H1 (cell line): ENCODE measurements at regions not wholly inside any gene's neighbourhood (a gene's known extent, or its start where the extent isn't known, plus 50 kb on each side); places are given as distances from the start of the nearest gene placed in this dataset.

Experiments
- CTBP2 ChIP-seq: IDR thresholded peaks from 2 replicates; pipeline ENCODE4 v1.7.0; 2011; ENCODE audit warnings: borderline replicate concordance, mild to moderate bottlenecking, moderate library complexity, mixed read lengths, low read length; ENCODE audit not compliant: insufficient read depth, insufficient read length
- RXRA ChIP-seq: IDR thresholded peaks from 2 replicates; pipeline ENCODE4 v1.6.1; 2011; ENCODE audit warnings: low read depth, mild to moderate bottlenecking, low read length, moderate library complexity; ENCODE audit not compliant: insufficient read depth
- SIX5 ChIP-seq: IDR thresholded peaks from 2 replicates; pipeline ENCODE4 v1.6.1; 2011; ENCODE audit warnings: mild to moderate bottlenecking, low read depth, low read length
- SUZ12 ChIP-seq: fragments of 200-600 bp; sonication (generic); IDR thresholded peaks from 2 replicates; pipeline ENCODE4 v1.6.1; 2012; ENCODE audit warnings: mild to moderate bottlenecking, inconsistent platforms, low read length, moderate library complexity, mixed read lengths

DNA sequence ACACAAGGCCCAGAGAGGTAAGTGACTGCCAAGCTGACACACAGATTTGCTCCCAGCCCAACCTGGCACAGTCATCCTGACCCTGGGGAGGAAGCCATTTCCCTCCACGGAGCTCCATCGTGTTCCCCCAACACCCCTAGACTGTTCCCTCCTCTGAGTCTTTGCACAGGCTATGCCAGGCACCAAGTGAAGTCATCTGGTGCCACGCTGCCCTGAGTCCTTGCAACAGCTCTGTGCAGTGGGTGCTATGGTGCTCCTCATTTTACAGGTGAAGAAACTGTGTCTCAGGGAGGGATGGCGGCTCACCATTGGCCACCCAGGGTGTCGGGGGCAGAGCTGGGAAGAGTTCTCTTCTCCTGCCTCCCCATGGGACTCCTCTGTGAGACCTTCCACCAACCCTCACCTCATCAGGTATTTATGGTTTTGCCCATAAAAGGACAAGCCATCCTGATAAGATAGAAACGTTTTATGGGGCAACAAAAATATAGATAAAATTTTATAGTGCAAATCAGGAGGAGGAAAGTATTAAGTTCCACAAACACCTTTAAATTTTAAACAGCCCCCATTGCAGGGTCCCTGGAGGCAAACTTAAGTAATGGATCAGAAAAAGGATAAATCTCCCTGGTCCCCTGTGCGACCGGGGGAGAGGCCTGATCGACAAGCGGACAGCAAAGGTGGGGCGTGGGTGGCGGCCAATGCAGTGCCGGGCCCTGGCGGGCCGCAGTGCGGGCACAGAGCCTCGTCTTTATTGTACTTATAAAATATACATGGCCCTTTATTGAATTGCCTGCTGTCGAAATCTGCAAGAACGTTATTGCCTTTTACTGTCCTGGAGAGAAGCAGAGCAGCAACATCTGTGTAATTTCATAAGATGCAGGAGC, 50.2 kb upstream of the ZBTB43 start (continued):
- TF ChIP-seq CTBP2 (no peak), RXRA (no peak), SIX5 (no peak), SUZ12 (no peak)
